ENCODE measurements at regions not wholly inside any gene's neighbourhood (a gene's known extent, or its start where the extent isn't known, plus 50 kb on each side); places are given as distances from the start of the nearest gene placed in this dataset.
"Not testable (repeated sequence)": the region's sequence is repeated elsewhere in the genome, so short reads cannot be mapped to it uniquely, and the experiment has no call there.

- ChIA-PET CTCF (interaction anchor here (1.0 kb wide), 1 partner anchor 27 kb away, joined by 3 read pairs; no protein-coding TSS in a partner anchor), POLR2A (no interaction called here)
- peak; percentile 34 for DNase-seq (ENCODE audit: low read depth, low spot score)
- Histone ChIP-seq H3K27ac (ENCODE audit: low read depth, low read length) (no peak overlapping the region), H3K4me3 (ENCODE audit: low read depth, low read length) (no peak overlapping the region), H3K27me3 (ENCODE audit: control insufficient read depth, insufficient read depth, low read length) (no peaks in the 10 kb centered on the region), H3K9me3 (ENCODE audit: control insufficient read depth, insufficient read depth, low read length) (no peaks in the 10 kb centered on the region)
- TF ChIP-seq, protein P1, sequence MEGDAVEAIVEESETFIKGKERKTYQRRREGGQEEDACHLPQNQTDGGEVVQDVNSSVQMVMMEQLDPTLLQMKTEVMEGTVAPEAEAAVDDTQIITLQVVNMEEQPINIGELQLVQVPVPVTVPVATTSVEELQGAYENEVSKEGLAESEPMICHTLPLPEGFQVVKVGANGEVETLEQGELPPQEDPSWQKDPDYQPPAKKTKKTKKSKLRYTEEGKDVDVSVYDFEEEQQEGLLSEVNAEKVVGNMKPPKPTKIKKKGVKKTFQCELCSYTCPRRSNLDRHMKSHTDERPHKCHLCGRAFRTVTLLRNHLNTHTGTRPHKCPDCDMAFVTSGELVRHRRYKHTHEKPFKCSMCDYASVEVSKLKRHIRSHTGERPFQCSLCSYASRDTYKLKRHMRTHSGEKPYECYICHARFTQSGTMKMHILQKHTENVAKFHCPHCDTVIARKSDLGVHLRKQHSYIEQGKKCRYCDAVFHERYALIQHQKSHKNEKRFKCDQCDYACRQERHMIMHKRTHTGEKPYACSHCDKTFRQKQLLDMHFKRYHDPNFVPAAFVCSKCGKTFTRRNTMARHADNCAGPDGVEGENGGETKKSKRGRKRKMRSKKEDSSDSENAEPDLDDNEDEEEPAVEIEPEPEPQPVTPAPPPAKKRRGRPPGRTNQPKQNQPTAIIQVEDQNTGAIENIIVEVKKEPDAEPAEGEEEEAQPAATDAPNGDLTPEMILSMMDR (IDR thresholded peaks at IDR 0.05; ENCODE audit: low read depth, low read length) = no peak
Observed at GRCh38 chr2:52342458-52342857, 1310.5 kb upstream of the NRXN1 start.

DNA sequence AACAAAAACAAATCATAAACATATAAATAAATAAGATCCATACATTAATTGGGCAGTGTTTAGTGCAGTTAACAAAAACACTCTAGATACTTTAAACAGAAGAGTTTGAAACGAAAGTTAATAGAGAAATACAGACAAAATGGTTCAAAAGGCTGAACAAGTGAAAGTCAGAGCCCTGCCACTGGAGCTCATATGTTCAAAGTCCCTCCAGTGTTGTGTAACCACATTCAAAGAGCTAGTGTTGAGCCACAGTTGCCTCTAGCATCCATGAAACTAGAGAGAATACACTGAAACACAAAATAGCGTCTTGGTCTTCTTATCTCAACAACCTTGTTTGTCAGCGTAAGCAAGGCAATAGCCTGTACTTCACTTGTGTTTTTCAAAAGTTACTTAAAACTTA lies 1309.8 kb upstream of the NRXN1 start:
- ChIA-PET POLR2A (no interaction called here), CTCF (interaction anchor here (1.0 kb wide), 1 partner anchor 27 kb away, joined by 3 read pairs; no protein-coding TSS in a partner anchor)
- DNase-seq (ENCODE audit: low read depth, low spot score) = no peak
- Histone ChIP-seq H3K4me3 (ENCODE audit: low read depth, low read length) (no peak overlapping the region), H3K27me3 (ENCODE audit: control insufficient read depth, insufficient read depth, low read length) (no peaks in the 10 kb centered on the region), H3K9me3 (ENCODE audit: control insufficient read depth, insufficient read depth, low read length) (no peaks in the 10 kb centered on the region), H3K27ac (ENCODE audit: low read depth, low read length) (no peak overlapping the region)
- TF ChIP-seq, protein P1 (IDR thresholded peaks at IDR 0.05; ENCODE audit: low read depth, low read length) = no peak

- no peak overlapping the region for H3K4me3 ChIP-seq (ENCODE audit: low read depth, low read length)
- no peaks in the 10 kb centered on the region for H3K9me3 ChIP-seq (ENCODE audit: control insufficient read depth, insufficient read depth, low read length)
- CTCF ChIA-PET = no interaction called here
- DNase-seq (ENCODE audit: low read depth, low spot score) = no peak
- POLR2A ChIA-PET = no interaction called here
- no peaks in the 10 kb centered on the region for H3K27me3 ChIP-seq (ENCODE audit: control insufficient read depth, insufficient read depth, low read length)
- TF ChIP-seq, protein P1 (IDR thresholded peaks at IDR 0.05; ENCODE audit: low read depth, low read length) = no peak
- no peak overlapping the region for H3K27ac ChIP-seq (ENCODE audit: low read depth, low read length)
Observed at GRCh38 chr2:52340171-52340570, 1308.2 kb upstream of the NRXN1 start.

GRCh38 chr2:52337786-52338185 lies 1305.9 kb upstream of the NRXN1 start:
- H3K9me3 ChIP-seq (ENCODE audit: control insufficient read depth, insufficient read depth, low read length); H3K27me3 ChIP-seq (ENCODE audit: control insufficient read depth, insufficient read depth, low read length); CTCF ChIA-PET; H3K27ac ChIP-seq (ENCODE audit: low read depth, low read length); H3K4me3 ChIP-seq (ENCODE audit: low read depth, low read length); DNase-seq (ENCODE audit: low read depth, low spot score); POLR2A ChIA-PET: not testable (repeated sequence)

DNA sequence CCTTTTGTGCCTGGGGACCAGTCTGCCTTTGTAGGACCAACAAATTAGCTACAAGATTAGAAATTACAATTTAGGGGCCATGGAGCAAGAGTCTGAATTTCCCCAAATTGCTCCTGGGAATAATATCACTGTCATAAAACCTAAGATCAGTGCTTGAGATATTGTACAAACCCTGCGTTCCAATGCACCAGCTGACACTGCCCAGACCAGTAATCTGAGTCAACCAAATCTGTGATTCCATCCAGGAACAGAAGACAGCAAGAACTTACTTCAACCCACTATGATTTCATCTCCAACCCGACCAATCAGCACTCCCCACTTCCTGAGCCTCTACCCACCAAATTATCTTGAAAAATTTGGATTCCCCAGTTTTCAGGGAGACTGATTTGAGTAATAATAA lies 1305.0 kb upstream of the NRXN1 start:
- Histone ChIP-seq H3K9me3 (ENCODE audit: control insufficient read depth, insufficient read depth, low read length) (no peaks in the 10 kb centered on the region), H3K27ac (ENCODE audit: low read depth, low read length) (no peak overlapping the region), H3K27me3 (ENCODE audit: control insufficient read depth, insufficient read depth, low read length) (no peaks in the 10 kb centered on the region), H3K4me3 (ENCODE audit: low read depth, low read length) (no peak overlapping the region)
- ChIA-PET CTCF (no interaction called here), POLR2A (no interaction called here)
- TF ChIP-seq, protein P1 (IDR thresholded peaks at IDR 0.05; ENCODE audit: low read depth, low read length) = no peak
- DNase-seq (ENCODE audit: low read depth, low spot score) = no peak

- ChIA-PET CTCF (no interaction called here), POLR2A (no interaction called here)
- TF ChIP-seq, protein P1 (IDR thresholded peaks at IDR 0.05; ENCODE audit: low read depth, low read length) = no peak
Observed at GRCh38 chr2:52335727-52336126, 1303.8 kb upstream of the NRXN1 start.

More at GRCh38 chr2:52335727-52336126, 1303.8 kb upstream of the NRXN1 start:
- Histone ChIP-seq H3K4me3 (ENCODE audit: low read depth, low read length) (no peak overlapping the region), H3K27ac (ENCODE audit: low read depth, low read length) (no peak overlapping the region), H3K27me3 (ENCODE audit: control insufficient read depth, insufficient read depth, low read length) (no peaks in the 10 kb centered on the region), H3K9me3 (ENCODE audit: control insufficient read depth, insufficient read depth, low read length) (no peaks in the 10 kb centered on the region)
- DNase-seq (ENCODE audit: low read depth, low spot score) = no peak

Measured in AG04450 (cell line).